Keratinocyte (primary cell): ENCODE measurements at regions not wholly inside any gene's neighbourhood (a gene's known extent, or its start where the extent isn't known, plus 50 kb on each side); places are given as distances from the start of the nearest gene placed in this dataset.

ENCODE experiments used
- EZH2 ChIP-seq: IDR thresholded peaks from one replicate; pipeline ENCODE4 v1.6.1; 2012; ENCODE audit warnings: inconsistent platforms, mild to moderate bottlenecking, low read length, moderate library complexity
- TF ChIP-seq, protein P1 (sequence below), 3 experiments: IDR thresholded peaks in 1 of 3; conservative IDR thresholded peaks in 1 of 3; optimal IDR thresholded peaks in 1 of 3; 2 replicates in 2 of 3; 3 replicates in 1 of 3; pipeline versions ENCODE3 to v1.5.1; 2011; ENCODE audit warnings: low read length in 3 of 3, mild to moderate bottlenecking in 3 of 3, moderate library complexity in 2 of 3, control low read depth in 1 of 3, inconsistent platforms in 1 of 3; ENCODE audit not compliant: insufficient read depth in 2 of 3; ENCODE audit errors: extremely low read depth in 1 of 3

DNA sequence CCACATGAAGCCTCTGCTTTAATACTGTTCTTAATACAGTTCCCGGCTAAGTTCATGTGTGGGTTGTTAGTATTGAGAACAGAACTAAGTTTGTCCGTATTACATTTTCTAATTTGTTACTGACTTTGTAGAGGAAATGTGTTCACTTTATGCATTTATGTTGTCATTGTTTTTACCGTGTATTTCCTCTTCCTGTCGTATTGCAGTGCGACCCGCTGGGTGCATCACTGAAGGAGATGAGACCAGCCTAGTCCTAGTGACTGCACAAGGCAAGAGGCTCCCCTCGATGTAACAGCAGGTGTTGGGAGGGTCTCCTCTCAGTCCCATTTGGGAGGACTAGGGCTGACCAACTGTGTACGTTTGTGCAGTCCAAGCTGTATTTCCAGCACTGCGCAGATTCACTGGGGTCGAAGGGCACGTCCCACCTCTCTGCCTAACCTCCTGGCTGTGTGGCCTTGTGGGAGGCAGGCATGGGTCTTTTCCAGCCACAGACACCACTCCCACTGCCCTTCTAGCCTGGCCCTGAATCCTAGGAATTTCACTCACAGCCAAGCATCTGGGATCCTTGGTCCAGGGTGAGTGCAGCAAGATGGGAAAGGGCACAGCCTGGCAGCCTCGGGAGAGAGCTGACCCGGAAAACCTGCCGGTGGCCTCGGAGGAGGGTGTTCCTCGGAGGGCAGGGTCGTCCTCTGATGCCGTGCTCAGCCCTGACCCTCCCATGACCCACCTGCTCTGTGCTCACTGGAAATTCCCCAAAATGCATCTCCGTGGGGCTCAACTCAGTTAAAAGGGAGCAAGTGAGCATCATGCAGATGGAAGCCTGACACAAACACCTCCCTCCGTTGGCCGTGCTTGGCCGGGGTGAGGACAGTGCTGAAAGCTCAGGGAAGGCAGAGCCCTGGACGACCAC, 63.9 kb upstream of the FAM20C start:
- TF ChIP-seq EZH2, result no peak
- TF ChIP-seq, protein P1, sequence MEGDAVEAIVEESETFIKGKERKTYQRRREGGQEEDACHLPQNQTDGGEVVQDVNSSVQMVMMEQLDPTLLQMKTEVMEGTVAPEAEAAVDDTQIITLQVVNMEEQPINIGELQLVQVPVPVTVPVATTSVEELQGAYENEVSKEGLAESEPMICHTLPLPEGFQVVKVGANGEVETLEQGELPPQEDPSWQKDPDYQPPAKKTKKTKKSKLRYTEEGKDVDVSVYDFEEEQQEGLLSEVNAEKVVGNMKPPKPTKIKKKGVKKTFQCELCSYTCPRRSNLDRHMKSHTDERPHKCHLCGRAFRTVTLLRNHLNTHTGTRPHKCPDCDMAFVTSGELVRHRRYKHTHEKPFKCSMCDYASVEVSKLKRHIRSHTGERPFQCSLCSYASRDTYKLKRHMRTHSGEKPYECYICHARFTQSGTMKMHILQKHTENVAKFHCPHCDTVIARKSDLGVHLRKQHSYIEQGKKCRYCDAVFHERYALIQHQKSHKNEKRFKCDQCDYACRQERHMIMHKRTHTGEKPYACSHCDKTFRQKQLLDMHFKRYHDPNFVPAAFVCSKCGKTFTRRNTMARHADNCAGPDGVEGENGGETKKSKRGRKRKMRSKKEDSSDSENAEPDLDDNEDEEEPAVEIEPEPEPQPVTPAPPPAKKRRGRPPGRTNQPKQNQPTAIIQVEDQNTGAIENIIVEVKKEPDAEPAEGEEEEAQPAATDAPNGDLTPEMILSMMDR (optimal IDR thresholded peaks at IDR 0.05 in 1 of 3, IDR thresholded peaks at IDR 0.05 in 1 of 3, conservative IDR thresholded peaks at IDR 0.05 in 1 of 3; ENCODE audit: extremely low read depth in 1 of 3, insufficient read depth in 2 of 3, low read length in 3 of 3), result no peak
